ENCODE measurements at regions not wholly inside any gene's neighbourhood (a gene's known extent, or its start where the extent isn't known, plus 50 kb on each side); places are given as distances from the start of the nearest gene placed in this dataset.

DNA sequence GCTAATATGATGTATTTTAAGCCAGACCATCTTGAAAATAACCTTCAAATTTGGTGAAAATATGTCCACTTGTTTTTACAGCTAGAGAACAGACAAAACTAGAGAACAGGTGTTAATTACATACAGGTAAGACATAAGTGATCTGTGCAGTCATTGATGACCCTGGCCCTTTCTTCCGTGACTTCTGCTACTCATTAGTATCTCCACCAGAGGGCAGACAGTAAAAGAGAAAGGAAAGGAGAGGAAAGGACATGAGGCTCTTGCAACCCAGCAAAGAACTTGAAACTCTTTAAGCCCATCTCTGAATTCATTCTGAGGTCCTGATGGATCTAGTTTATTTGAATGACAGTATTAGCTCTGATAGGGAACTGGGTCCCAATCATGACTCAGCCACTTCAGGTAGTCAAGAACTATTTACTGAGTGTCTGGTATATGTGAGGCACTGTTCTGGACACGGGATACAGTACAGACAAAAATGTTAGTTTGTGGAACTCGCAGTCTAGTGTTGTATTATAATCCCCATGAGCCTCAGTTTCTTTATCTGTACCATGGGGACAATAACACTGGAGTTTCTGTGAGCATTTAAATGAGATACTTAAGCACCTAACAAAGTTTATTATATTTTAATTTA lies 121.0 kb upstream of the TEX13D start:
- DNase-seq (ENCODE audit: low read depth), result peak; percentile 23
- TF ChIP-seq, protein P1, sequence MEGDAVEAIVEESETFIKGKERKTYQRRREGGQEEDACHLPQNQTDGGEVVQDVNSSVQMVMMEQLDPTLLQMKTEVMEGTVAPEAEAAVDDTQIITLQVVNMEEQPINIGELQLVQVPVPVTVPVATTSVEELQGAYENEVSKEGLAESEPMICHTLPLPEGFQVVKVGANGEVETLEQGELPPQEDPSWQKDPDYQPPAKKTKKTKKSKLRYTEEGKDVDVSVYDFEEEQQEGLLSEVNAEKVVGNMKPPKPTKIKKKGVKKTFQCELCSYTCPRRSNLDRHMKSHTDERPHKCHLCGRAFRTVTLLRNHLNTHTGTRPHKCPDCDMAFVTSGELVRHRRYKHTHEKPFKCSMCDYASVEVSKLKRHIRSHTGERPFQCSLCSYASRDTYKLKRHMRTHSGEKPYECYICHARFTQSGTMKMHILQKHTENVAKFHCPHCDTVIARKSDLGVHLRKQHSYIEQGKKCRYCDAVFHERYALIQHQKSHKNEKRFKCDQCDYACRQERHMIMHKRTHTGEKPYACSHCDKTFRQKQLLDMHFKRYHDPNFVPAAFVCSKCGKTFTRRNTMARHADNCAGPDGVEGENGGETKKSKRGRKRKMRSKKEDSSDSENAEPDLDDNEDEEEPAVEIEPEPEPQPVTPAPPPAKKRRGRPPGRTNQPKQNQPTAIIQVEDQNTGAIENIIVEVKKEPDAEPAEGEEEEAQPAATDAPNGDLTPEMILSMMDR (conservative IDR thresholded peaks at IDR 0.05; ENCODE audit: low read length), result peak; percentile 66
- H3K4me3 ChIP-seq (ENCODE audit: low read length), result no peak overlapping the region

DNA sequence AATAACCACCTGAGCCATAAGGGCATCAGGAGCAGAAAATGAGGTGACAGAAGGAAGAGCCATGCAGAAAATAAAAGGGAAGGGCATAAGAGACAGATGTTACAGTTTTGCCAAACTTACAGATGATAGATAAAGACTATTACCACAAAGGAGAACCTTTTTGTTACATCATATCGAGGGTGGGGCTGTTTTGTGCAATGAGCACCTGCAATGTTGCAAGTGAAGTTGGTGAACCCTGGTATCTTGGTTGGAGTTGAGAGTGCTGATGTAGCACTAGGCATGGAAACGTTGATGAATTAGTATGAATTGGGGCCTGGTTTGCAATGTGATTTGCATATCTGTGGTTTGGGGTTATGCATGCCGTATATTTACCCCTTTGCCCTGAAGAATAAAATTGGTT lies 119.8 kb upstream of the TEX13D start:
- DNase-seq (ENCODE audit: low read depth), result peak; percentile 17
- no peak overlapping the region for H3K4me3 ChIP-seq (ENCODE audit: low read length)
- TF ChIP-seq, protein P1 (conservative IDR thresholded peaks at IDR 0.05; ENCODE audit: low read length), result no peak

DNA sequence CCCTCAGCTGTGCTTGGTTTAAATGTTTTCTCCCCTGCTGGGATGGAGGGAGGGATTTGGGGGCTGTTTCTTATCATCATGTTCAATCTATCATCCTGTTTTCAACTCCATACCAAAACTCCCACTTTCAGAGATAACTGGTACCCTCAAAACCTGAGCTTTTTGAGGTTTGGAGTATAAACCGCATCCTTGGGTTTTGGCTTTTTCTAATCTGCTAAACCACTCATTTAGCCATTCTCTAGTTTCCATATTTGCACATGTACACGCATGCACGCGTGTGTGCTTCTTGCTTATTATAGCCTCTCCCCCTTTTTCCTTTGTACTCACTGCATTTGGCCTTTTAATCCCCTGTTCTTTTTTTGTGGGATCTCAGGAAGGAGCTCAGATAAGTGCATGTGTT lies 116.7 kb upstream of the TEX13D start:
- H3K4me3 ChIP-seq (ENCODE audit: low read length), result no peak overlapping the region
- DNase-seq (ENCODE audit: low read depth), result no peak
- TF ChIP-seq, protein P1 (conservative IDR thresholded peaks at IDR 0.05; ENCODE audit: low read length), result no peak

DNA sequence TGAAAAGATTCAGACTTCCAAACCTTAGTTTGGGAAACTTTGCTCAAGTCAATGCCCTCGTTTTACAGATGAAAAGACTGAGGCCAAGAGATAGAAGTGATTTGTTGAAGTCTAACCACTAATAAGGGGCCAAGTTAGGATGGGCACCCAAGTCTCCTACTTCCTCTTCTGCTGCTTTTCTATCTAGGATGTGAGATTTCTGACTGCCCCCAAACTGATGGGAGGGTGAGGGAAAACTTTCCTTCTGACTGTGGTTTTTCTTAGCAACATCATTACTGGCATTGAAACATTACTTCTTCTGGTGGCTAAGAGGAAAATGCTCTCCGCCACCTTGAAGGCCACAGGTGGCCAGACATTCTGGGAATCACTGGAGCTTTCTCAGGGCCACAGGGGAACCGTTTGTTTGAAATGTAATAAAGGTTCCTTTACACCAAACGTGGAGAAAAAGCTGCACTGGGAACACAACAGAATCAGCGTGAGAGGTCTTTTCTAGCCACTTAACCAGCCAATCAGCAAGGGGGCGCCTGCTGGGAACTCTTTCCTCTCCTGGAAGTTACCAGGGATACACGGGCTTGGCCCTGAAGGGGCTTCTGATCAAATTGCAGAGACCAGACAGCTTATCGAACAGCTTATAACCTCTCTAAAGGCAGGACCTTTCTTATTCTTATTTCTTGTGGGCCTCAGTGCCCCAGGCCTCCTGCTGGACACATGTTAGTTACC lies 115.9 kb upstream of the TEX13D start:
- no peak overlapping the region for H3K4me3 ChIP-seq (ENCODE audit: low read length)
- no peak for DNase-seq (ENCODE audit: low read depth)
- TF ChIP-seq, protein P1 (conservative IDR thresholded peaks at IDR 0.05; ENCODE audit: low read length), result no peak

DNA sequence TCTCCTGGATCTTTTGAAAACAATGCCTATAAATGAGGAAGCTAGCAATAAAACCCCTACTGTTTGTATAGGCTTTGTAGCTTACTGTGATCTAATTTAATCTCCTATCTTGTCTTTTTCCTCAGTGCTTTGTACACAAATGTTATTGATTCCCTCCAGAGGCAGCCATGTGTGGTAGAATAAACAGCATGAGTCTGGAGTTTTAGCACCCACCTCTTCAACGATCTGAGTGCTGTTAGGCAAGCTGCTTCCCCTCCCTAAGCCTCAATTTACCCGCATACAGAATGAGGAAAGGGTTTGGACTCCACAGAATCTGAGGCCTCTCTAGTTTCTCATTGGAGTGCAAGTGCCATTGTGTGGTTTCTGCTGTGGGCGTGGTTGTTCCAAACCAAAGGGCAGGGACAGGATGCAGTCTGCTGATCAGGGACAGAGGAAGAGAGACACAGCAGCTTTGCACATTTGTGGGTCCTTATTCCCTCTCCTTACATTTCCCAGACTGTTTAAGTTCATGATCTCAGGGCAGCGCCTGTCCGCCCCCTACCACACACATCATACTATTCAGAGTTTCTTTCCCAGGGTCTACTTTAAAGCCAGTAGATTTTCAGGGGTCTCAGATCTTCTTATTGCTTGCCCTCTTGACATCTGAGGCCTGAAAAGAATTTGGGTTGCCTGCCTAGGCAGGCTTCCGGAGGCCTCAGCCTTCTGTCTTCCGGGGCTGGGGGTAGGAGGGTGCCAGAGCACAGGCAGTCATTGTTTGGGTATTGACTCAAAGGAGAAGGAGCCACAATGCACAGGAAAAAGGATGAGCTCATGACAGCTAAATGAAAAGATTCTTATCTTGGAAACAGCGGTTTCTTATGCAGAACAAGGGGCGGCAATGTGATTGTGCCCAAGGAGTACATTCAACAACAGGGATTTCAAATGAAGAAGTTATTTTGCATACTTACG lies 114.9 kb upstream of the TEX13D start:
- H3K4me3 ChIP-seq (ENCODE audit: low read length), result no peak overlapping the region
- TF ChIP-seq, protein P1 (conservative IDR thresholded peaks at IDR 0.05; ENCODE audit: low read length), result no peak
- DNase-seq (ENCODE audit: low read depth), result peak; percentile 22

DNA sequence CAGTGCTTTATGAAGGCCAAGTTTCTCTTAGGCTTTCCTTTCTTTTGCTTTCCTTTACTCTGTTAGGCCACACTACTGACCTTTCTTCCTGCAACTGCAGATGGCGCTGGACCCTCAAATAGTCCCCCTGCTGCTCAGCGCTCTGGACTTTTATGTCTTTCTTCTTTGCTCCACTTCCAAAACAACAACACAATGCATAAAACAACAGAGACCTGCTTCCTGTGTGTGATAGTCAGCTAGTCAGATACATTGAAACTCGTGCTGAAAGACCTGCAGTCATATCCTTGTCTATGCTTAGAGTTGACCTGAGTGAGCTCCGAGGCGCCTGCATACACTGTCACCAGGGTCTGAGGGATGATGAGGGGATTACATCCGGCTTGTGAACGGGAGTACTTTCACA lies 108.9 kb upstream of the TEX13D start:
- no peak for DNase-seq (ENCODE audit: low read depth)
- TF ChIP-seq, protein P1 (conservative IDR thresholded peaks at IDR 0.05; ENCODE audit: low read length), result no peak
- H3K4me3 ChIP-seq (ENCODE audit: low read length), result no peak overlapping the region

All from AG10803 (cell line).